Trophoblast cell (in vitro differentiated cells and primary cell): ENCODE measurements at regions not wholly inside any gene's neighbourhood (a gene's known extent, or its start where the extent isn't known, plus 50 kb on each side); places are given as distances from the start of the nearest gene placed in this dataset.
A peak's percentile ranks its signal among the peaks of the same experiment; 100 is the strongest.

ENCODE experiments used
- DNase-seq, 2 donors: peaks; one replicate each; pipeline ENCODE4 v3.0.0-alpha.2; 2016
- H2AFZ ChIP-seq: 2 replicates; pipeline ENCODE4 v1.6.1; 2013; ENCODE audit warnings: low read length, moderate library complexity, mild to moderate bottlenecking; ENCODE audit not compliant: insufficient read depth, poor library complexity
- H2AK5ac ChIP-seq: 2 replicates; pipeline ENCODE4 v1.6.1; 2013; ENCODE audit warnings: mild to moderate bottlenecking, low read length
- H2BK120ac ChIP-seq: 2 replicates; pipeline ENCODE4 v1.6.1; 2013; ENCODE audit warnings: low read length, mild to moderate bottlenecking, moderate library complexity; ENCODE audit not compliant: insufficient read depth, poor library complexity
- H2BK12ac ChIP-seq: 2 replicates; pipeline ENCODE4 v1.6.1; 2013; ENCODE audit warnings: mild to moderate bottlenecking, low read length, moderate library complexity
- H2BK5ac ChIP-seq: 2 replicates; pipeline ENCODE4 v1.6.1; 2013; ENCODE audit warnings: low read length, low read depth, moderate library complexity, mild to moderate bottlenecking; ENCODE audit not compliant: poor library complexity
- H3K14ac ChIP-seq: 2 replicates; pipeline ENCODE4 v1.6.1; 2013; ENCODE audit warnings: mild to moderate bottlenecking, low read length
- H3K18ac ChIP-seq: 2 replicates; pipeline ENCODE4 v1.6.1; 2013; ENCODE audit warnings: mild to moderate bottlenecking, low read length
- H3K23ac ChIP-seq: 2 replicates; pipeline ENCODE4 v1.6.1; 2013; ENCODE audit warnings: low read length
- H3K27ac ChIP-seq: 2 replicates; pipeline ENCODE4 v1.5.1; 2013; ENCODE audit warnings: low read depth, mild to moderate bottlenecking, inconsistent platforms, low read length, moderate library complexity
- H3K27me3 ChIP-seq: 2 replicates; pipeline ENCODE4 v1.6.1; 2013; ENCODE audit warnings: inconsistent platforms, mild to moderate bottlenecking, low read length, moderate library complexity; ENCODE audit not compliant: insufficient read depth
- H3K36me3 ChIP-seq, 2 experiments: 1 replicate in 1 of 2; 2 replicates in 1 of 2; pipeline ENCODE4 v1.6.1; 2013; ENCODE audit warnings: low read length in 2 of 2, mild to moderate bottlenecking in 2 of 2, moderate library complexity in 1 of 2; ENCODE audit not compliant: insufficient read depth in 2 of 2, control insufficient read depth in 1 of 2
- H3K4ac ChIP-seq: 2 replicates; pipeline ENCODE4 v1.6.1; 2013; ENCODE audit warnings: low read depth, mild to moderate bottlenecking, low read length, moderate library complexity
- H3K4me1 ChIP-seq, 2 experiments: 1 replicate in 1 of 2; 2 replicates in 1 of 2; pipeline ENCODE4 v1.6.1; 2013; ENCODE audit warnings: low read length in 2 of 2, mild to moderate bottlenecking in 2 of 2, moderate library complexity in 1 of 2; ENCODE audit not compliant: insufficient read depth in 2 of 2, control insufficient read depth in 1 of 2
- H3K4me2 ChIP-seq: 2 replicates; pipeline ENCODE4 v1.6.1; 2013; ENCODE audit warnings: inconsistent platforms, mild to moderate bottlenecking, low read length, moderate library complexity
- H3K4me3 ChIP-seq: 2 replicates; pipeline ENCODE4 v1.5.1; 2013; ENCODE audit warnings: mild to moderate bottlenecking, low read depth, low read length, inconsistent platforms
- H3K79me1 ChIP-seq: one replicate; pipeline ENCODE4 v1.6.1; 2013; ENCODE audit warnings: low read length
- H3K79me2 ChIP-seq: 2 replicates; pipeline ENCODE4 v1.6.1; 2013; ENCODE audit warnings: low read length, mild to moderate bottlenecking; ENCODE audit not compliant: control insufficient read depth, insufficient read depth, poor library complexity
- H3K9ac ChIP-seq: 2 replicates; pipeline ENCODE4 v1.6.1; 2013; ENCODE audit warnings: mild to moderate bottlenecking, low read length
- H3K9me3 ChIP-seq: 2 replicates; pipeline ENCODE4 v1.6.1; 2013; ENCODE audit warnings: low read depth, mild to moderate bottlenecking, control low read depth, inconsistent platforms, low read length; ENCODE audit not compliant: insufficient read depth
- H4K12ac ChIP-seq: 2 replicates; pipeline ENCODE4 v1.6.1; 2013; ENCODE audit warnings: low read depth, mild to moderate bottlenecking, low read length, moderate library complexity
- H4K8ac ChIP-seq: 2 replicates; pipeline ENCODE4 v1.6.1; 2013; ENCODE audit warnings: low read depth, mild to moderate bottlenecking, low read length, moderate library complexity
- H4K91ac ChIP-seq: one replicate; pipeline ENCODE4 v1.6.1; 2013; ENCODE audit warnings: low read depth, mild to moderate bottlenecking, low read length, moderate library complexity
- WGBS: extraction: QIAGEN DNeasy Blood & Tissue Kit; methylation state at CpG from one replicate; pipeline ENCODE4 v1.1.7; 2013; ENCODE audit warnings: missing lambda C conversion rate; ENCODE audit not compliant: insufficient read length, insufficient coverage; ENCODE audit errors: extremely low coverage; 5-methylcytosine and 5-hydroxymethylcytosine counted together

- Histone ChIP-seq H3K4me1 (no peaks in the 10 kb centered on the region), H2AFZ (no peak overlapping the region), H3K79me2 (no peaks in the 10 kb centered on the region), H4K8ac (no peak overlapping the region), H2BK5ac (no peak overlapping the region), H4K91ac (no peak overlapping the region), H3K4me3 (peak overlapping the region; percentile 7), H3K36me3 (no peaks in the 10 kb centered on the region), H3K14ac (no peak overlapping the region), H3K18ac (no peak overlapping the region), H3K27ac (no peak overlapping the region), H3K4ac (no peak overlapping the region), H4K12ac (no peak overlapping the region), H3K79me1 (no peaks in the 10 kb centered on the region), H2BK120ac (no peak overlapping the region), H3K27me3 (no peaks in the 10 kb centered on the region), H3K23ac (no peak overlapping the region), H2AK5ac (no peak overlapping the region), H3K4me2 (no peak overlapping the region), H3K9me3 (peaks cover 4% of the 10 kb centered on the region), H3K9ac (no peak overlapping the region), H2BK12ac (no peak overlapping the region)
- no peak for DNase-seq
Measured at GRCh38 chr1:30572192-30572591, 151.2 kb downstream of the MATN1 start.

- Histone ChIP-seq H4K8ac (no peak overlapping the region), H3K79me1 (no peaks in the 10 kb centered on the region), H2AFZ (no peak overlapping the region), H3K23ac (no peak overlapping the region), H4K12ac (no peak overlapping the region), H3K36me3 (no peaks in the 10 kb centered on the region), H3K79me2 (no peaks in the 10 kb centered on the region), H2BK5ac (no peak overlapping the region), H2BK12ac (no peak overlapping the region), H3K4me2 (no peak overlapping the region), H2AK5ac (no peak overlapping the region), H3K14ac (no peak overlapping the region), H4K91ac (no peak overlapping the region), H3K4me1 (no peaks in the 10 kb centered on the region), H3K18ac (no peak overlapping the region), H3K27me3 (no peaks in the 10 kb centered on the region), H3K27ac (no peak overlapping the region), H3K9ac (no peak overlapping the region), H3K9me3 (no peaks in the 10 kb centered on the region), H2BK120ac (no peak overlapping the region), H3K4ac (no peak overlapping the region), H3K4me3 (no peak overlapping the region)
- no CpG with 5 or more reads among the region's 4 CpGs for WGBS
- no peak for DNase-seq
Measured at GRCh38 chr1:30571380-30571779, 152.0 kb downstream of the MATN1 start.

GRCh38 chr1:30569384-30569783 lies 154.0 kb downstream of the MATN1 start:
- Histone ChIP-seq H2BK12ac (no peak overlapping the region), H4K91ac (no peak overlapping the region), H3K4me1 (no peaks in the 10 kb centered on the region), H3K36me3 (no peaks in the 10 kb centered on the region), H3K27me3 (no peaks in the 10 kb centered on the region), H3K4ac (no peak overlapping the region), H2BK5ac (no peak overlapping the region), H4K12ac (no peak overlapping the region), H3K18ac (no peak overlapping the region), H3K79me2 (no peaks in the 10 kb centered on the region), H3K23ac (no peak overlapping the region), H2AFZ (no peak overlapping the region), H3K4me2 (no peak overlapping the region), H3K79me1 (no peaks in the 10 kb centered on the region), H3K27ac (no peak overlapping the region), H3K9ac (no peak overlapping the region), H2BK120ac (no peak overlapping the region), H3K9me3 (no peaks in the 10 kb centered on the region), H3K4me3 (no peak overlapping the region), H2AK5ac (no peak overlapping the region), H3K14ac (no peak overlapping the region), H4K8ac (no peak overlapping the region)
- no peak for DNase-seq
- no CpG with 5 or more reads among the region's 3 CpGs for WGBS

- Histone ChIP-seq H2AK5ac (no peak overlapping the region), H4K8ac (no peak overlapping the region), H3K23ac (no peak overlapping the region), H4K12ac (no peak overlapping the region), H2BK120ac (no peak overlapping the region), H2BK5ac (no peak overlapping the region), H2AFZ (no peak overlapping the region), H3K79me1 (no peaks in the 10 kb centered on the region), H3K9me3 (peaks cover 2% of the 10 kb centered on the region), H3K36me3 (no peaks in the 10 kb centered on the region), H3K27me3 (no peaks in the 10 kb centered on the region), H4K91ac (no peak overlapping the region), H3K9ac (no peak overlapping the region), H3K27ac (no peak overlapping the region), H3K4me2 (no peak overlapping the region), H2BK12ac (no peak overlapping the region), H3K79me2 (no peaks in the 10 kb centered on the region), H3K4me3 (no peak overlapping the region), H3K18ac (no peak overlapping the region), H3K4me1 (no peaks in the 10 kb centered on the region), H3K4ac (no peak overlapping the region), H3K14ac (no peak overlapping the region)
- DNase-seq: no peak
Measured at GRCh38 chr1:30562559-30562958, 160.8 kb downstream of the MATN1 start.

- Histone ChIP-seq H3K27ac (no peak overlapping the region), H3K27me3 (no peaks in the 10 kb centered on the region), H3K79me1 (no peaks in the 10 kb centered on the region), H2AFZ (no peak overlapping the region), H2BK5ac (no peak overlapping the region), H2BK12ac (no peak overlapping the region), H3K9ac (no peak overlapping the region), H4K12ac (no peak overlapping the region), H3K23ac (no peak overlapping the region), H3K14ac (no peak overlapping the region), H3K4me2 (no peak overlapping the region), H3K4me1 (no peaks in the 10 kb centered on the region), H3K18ac (no peak overlapping the region), H3K4ac (no peak overlapping the region), H3K9me3 (no peaks in the 10 kb centered on the region), H4K91ac (no peak overlapping the region), H3K36me3 (no peaks in the 10 kb centered on the region), H3K4me3 (no peak overlapping the region), H3K79me2 (no peaks in the 10 kb centered on the region), H2AK5ac (no peak overlapping the region), H4K8ac (no peak overlapping the region), H2BK120ac (no peak overlapping the region)
- WGBS: no CpG with 5 or more reads among the region's 8 CpGs
- DNase-seq: no peak
Measured at GRCh38 chr1:30551603-30552002, 171.8 kb downstream of the MATN1 start.
